ENCODE measurements at regions not wholly inside any gene's neighbourhood (a gene's known extent, or its start where the extent isn't known, plus 50 kb on each side); places are given as distances from the start of the nearest gene placed in this dataset.

DNA sequence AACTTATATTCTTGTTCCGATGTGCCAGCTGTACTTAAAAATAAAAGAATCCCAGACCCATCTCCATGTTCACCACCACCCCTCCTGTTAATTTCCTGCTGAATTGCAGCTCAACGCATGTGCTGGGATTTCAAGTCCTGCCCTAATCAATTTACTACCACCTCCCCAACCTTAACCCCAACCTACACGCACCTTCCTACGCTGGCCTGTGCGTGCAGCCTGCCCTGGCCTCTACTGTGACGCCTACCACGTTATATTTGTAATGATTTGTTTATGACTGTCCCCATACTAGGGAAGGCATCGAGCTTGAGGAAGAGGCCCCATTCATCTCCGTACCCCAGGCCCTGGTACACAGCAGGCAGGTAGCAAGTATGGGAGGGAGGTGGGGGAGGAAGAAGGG lies 251.1 kb downstream of the MRTFB start:
- TF ChIP-seq, protein P1, sequence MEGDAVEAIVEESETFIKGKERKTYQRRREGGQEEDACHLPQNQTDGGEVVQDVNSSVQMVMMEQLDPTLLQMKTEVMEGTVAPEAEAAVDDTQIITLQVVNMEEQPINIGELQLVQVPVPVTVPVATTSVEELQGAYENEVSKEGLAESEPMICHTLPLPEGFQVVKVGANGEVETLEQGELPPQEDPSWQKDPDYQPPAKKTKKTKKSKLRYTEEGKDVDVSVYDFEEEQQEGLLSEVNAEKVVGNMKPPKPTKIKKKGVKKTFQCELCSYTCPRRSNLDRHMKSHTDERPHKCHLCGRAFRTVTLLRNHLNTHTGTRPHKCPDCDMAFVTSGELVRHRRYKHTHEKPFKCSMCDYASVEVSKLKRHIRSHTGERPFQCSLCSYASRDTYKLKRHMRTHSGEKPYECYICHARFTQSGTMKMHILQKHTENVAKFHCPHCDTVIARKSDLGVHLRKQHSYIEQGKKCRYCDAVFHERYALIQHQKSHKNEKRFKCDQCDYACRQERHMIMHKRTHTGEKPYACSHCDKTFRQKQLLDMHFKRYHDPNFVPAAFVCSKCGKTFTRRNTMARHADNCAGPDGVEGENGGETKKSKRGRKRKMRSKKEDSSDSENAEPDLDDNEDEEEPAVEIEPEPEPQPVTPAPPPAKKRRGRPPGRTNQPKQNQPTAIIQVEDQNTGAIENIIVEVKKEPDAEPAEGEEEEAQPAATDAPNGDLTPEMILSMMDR (IDR thresholded peaks at IDR 0.05) = no peak
- no peak for TF ChIP-seq POLR2A (IDR thresholded peaks at IDR 0.05)
